Myocyte (in vitro differentiated cells): ENCODE measurements at regions not wholly inside any gene's neighbourhood (a gene's known extent, or its start where the extent isn't known, plus 50 kb on each side); places are given as distances from the start of the nearest gene placed in this dataset.
A peak's percentile ranks its signal among the peaks of the same experiment; 100 is the strongest.

ENCODE experiments used
- DNase-seq: peaks from one replicate; pipeline ENCODE4 v3.0.0-alpha.2; 2012; ENCODE audit warnings: low read depth

DNA sequence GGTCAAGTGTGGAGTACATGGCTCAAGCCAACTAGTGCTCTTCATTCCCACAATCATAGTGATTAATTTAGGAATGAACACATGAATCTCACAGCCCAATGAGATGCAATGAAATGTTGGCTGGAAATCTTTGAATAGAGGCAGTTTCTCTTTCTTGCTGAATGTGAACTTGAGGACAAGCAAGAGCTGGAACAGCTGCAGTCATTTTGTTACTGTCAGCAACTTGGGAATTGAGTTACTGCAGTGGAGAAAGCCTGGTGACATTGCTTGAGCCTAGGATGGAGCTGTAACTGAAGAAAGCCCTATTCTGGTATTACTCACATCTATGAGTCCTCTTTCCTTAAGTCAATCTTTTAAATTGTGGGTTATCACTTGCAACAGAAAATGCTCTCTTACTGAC, 62.3 kb downstream of the YIPF5 start:
- peak; percentile 22 for DNase-seq
